Right lobe of liver (tissue), 6 donors: ENCODE measurements at regions not wholly inside any gene's neighbourhood (a gene's known extent, or its start where the extent isn't known, plus 50 kb on each side); places are given as distances from the start of the nearest gene placed in this dataset.
"Not testable (repeated sequence)": the region's sequence is repeated elsewhere in the genome, so short reads cannot be mapped to it uniquely, and the experiment has no call there.

Source experiments
- ATAC-seq, 4 donors: fragments of 200-7000 bp; cut with Tn5 transposase; one replicate each; pipeline ENCODE4 v1.9.1; 2020; ENCODE audit warnings: mild to moderate bottlenecking in 4 of 4, moderate library complexity in 4 of 4
- DNase-seq, 3 donors: peaks; one replicate each; pipeline ENCODE4 v3.0.0-alpha.2; 2020
- H3K27ac ChIP-seq, 3 donors: fragments of 200-600 bp; one replicate each; pipeline ENCODE4 v1.8.0; 2022
- H3K27me3 ChIP-seq, 2 donors: fragments of 200-600 bp; one replicate each; pipeline ENCODE4 v1.8.0; 2022
- H3K36me3 ChIP-seq, 4 donors: fragments of 200-600 bp; sonication (generic) in 1 of 4; one replicate each; pipeline versions ENCODE4 v1.5.1 to v1.8.0; 2017 to 2022; ENCODE audit warnings: control low read depth in 1 of 4
- H3K4me1 ChIP-seq, 4 donors: fragments of 200-600 bp; sonication (generic) in 1 of 4; one replicate each; pipeline versions ENCODE4 v1.5.1 to v1.8.0; 2017 to 2022; ENCODE audit warnings: control low read depth in 1 of 4
- H3K4me3 ChIP-seq, 3 donors: fragments of 200-600 bp; one replicate each; pipeline ENCODE4 v1.8.0; 2022
- H3K9me3 ChIP-seq, 4 donors: fragments of 200-600 bp; sonication (generic) in 1 of 4; one replicate each; pipeline versions ENCODE4 v1.5.1 to v1.8.0; 2017 to 2022; ENCODE audit warnings: control low read depth in 1 of 4
- POLR2A ChIP-seq: fragments of 450-650 bp; IDR thresholded peaks from one replicate; pipeline ENCODE4 v1.6.1; 2017; ENCODE audit warnings: antibody characterized with exemption, mild to moderate bottlenecking
- WGBS: methylation state at CpG from one replicate; pipeline ENCODE4 v1.1.6; 2018; ENCODE audit warnings: low coverage, low lambda C conversion rate; ENCODE audit not compliant: insufficient coverage; ENCODE audit errors: missing lambda C conversion rate; 5-methylcytosine and 5-hydroxymethylcytosine counted together
- intact Hi-C, 2 donors: fragments of 100-400 bp; cut with DNase I; formaldehyde crosslinking; loops; one replicate each; pipeline versions ENCODE4 v1.11.2 to v1.14.1; 2022
- TF ChIP-seq, protein P1 (sequence below), 4 donors: fragments of 200-600 bp in 3 of 4; fragments of 450-650 bp in 1 of 4; IDR thresholded peaks; one replicate each; pipeline versions ENCODE4 v1.5.1 to v1.8.0; 2016 to 2022; ENCODE audit warnings: antibody characterized with exemption in 4 of 4, mild to moderate bottlenecking in 2 of 4
- donor health status: DM: no; HTN: yes; CAD: no.
- donor health status: DM: no; HTN: no; CAD: no.
- donor health status: DM: no; HTN: no; CAD: no.
- donor health status: DM: no; HTN: yes; CAD: no.
- donor health status: DM: no; HTN: yes; CAD: no.

DNA sequence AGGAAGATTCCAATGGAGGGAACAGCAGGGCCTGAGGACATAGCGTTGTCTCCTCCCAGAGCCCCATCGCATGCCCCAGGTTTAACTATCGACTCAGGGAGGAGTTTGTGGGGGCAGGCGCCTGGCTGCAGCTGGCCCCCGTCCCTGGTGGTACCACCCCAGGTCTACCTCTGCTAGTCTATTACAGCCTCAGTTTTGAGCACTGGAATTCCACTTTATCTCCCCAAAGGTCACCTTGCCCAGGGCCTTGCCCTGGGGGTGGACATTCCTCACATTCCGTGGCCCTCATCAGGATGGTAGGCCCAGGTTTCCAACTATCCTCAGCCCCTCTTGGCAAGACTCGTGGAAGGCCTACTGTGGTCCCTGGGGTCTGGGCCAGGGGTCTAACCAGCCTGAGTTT, 65.4 kb upstream of the SSBP3 start:
- no peaks in the 10 kb centered on the region for H3K27me3 ChIP-seq
- 78% methylated on average over 6 of the region's 7 CpGs for WGBS
- no peak for TF ChIP-seq POLR2A
- TF ChIP-seq, protein P1, sequence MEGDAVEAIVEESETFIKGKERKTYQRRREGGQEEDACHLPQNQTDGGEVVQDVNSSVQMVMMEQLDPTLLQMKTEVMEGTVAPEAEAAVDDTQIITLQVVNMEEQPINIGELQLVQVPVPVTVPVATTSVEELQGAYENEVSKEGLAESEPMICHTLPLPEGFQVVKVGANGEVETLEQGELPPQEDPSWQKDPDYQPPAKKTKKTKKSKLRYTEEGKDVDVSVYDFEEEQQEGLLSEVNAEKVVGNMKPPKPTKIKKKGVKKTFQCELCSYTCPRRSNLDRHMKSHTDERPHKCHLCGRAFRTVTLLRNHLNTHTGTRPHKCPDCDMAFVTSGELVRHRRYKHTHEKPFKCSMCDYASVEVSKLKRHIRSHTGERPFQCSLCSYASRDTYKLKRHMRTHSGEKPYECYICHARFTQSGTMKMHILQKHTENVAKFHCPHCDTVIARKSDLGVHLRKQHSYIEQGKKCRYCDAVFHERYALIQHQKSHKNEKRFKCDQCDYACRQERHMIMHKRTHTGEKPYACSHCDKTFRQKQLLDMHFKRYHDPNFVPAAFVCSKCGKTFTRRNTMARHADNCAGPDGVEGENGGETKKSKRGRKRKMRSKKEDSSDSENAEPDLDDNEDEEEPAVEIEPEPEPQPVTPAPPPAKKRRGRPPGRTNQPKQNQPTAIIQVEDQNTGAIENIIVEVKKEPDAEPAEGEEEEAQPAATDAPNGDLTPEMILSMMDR (IDR thresholded peaks at IDR 0.05): no peak
- intact Hi-C loops: no loop called here
- H3K9me3 ChIP-seq: no peaks in the 10 kb centered on the region
- peaks cover 0 to 9% (median 0%) of the 10 kb centered on the region in 4 donors for H3K4me1 ChIP-seq
- ATAC-seq: no peak
- H3K4me3 ChIP-seq: no peak overlapping the region
- DNase-seq: no peak
- no peak overlapping the region for H3K27ac ChIP-seq
- H3K36me3 ChIP-seq: no peaks in the 10 kb centered on the region

DNA sequence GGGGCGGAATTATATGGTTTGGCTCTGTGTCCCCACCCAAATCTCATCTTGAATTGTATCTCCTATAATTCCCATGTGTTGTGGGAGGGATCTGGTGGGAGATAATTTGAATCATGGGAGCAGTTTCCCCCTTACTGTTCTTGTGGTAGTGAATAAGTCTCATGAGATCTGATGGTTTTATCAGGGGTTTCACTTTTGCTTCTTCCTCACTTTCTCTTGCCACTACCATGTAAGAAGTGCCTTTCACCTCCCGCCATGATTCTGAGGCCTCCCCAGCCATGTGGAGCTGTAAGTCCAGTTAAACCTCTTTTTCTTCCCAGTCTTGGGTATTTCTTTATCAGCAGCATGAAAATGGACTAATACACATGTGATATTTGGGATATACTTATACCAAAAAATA, 63.2 kb upstream of the SSBP3 start:
- H3K4me1 ChIP-seq, H3K9me3 ChIP-seq, H3K4me3 ChIP-seq, intact Hi-C loops, H3K36me3 ChIP-seq, DNase-seq, H3K27ac ChIP-seq, ATAC-seq, H3K27me3 ChIP-seq: not testable (repeated sequence)
- WGBS: 78% methylated on average over 2 of the region's 2 CpGs

DNA sequence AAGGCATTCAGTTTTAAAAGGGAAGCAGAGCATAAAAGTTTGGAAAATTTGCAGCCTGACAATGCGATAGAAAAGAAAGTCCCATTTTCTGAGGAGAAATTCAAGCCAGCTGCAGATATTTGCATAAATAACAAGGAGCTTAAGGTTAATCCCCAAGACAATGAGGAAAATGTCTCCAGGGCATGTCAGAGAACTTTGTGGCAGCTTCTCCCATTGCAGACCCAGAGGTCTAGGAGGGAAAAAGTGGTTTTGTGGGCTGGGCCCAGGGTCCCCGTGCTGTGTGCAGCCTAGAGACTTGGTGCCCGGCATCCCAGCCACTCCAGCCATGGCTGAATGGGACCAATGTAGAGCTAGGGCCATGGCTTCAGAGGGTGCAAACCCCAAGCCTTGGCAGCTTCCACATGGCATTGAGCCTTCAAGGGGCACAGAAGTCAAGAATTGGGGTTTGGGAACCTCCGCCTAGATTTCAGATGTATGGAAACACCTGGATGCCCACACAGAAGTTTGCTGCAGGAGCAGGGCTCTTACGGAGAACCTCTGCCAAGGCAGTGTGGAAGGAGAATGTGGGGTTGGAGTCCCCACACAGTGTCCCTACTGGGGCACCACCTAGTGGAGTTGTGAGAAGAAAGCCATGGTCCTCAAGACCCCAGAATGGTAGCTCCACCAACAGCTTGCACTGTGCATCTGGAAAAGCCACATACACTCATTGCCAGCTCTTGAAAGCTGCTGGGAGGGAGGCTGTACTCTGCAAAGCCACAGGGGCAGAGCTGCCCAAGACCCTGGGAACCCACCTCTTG, 62.3 kb upstream of the SSBP3 start:
- H3K36me3 ChIP-seq, H3K9me3 ChIP-seq, H3K4me1 ChIP-seq, intact Hi-C loops, DNase-seq, ATAC-seq, H3K4me3 ChIP-seq, H3K27ac ChIP-seq, H3K27me3 ChIP-seq: not testable (repeated sequence)
- 80% methylated on average over 2 of the region's 5 CpGs for WGBS
- TF ChIP-seq, protein P1 (IDR thresholded peaks at IDR 0.05): peak in 1 of 4 donors; percentile 14

DNA sequence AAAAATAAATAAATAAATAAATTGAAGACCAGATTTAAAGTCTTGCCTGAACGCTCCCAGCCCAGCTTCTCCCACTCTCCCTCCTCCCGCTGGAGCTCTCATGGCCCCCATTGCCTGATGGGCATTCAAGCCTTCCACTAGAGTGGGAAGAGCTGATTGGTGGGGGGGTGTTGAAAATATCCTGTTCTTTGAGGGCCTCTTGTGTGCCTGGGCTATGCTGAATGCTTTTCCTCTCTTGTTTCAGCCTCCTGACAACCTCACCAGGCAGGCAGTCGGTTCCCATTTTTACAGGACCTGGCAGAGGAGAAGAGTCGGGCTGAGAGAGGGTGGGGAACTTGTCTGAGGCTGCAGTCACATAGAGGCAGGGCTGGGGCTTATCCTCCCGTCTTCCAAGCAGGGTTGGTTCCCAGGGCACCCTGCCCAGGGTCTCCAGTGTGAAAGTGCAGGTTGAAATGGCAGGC, 59.2 kb upstream of the SSBP3 start:
- peaks cover 0 to 3% (median 0%) of the 10 kb centered on the region in 4 donors for H3K4me1 ChIP-seq
- H3K27me3 ChIP-seq: no peaks in the 10 kb centered on the region
- no peaks in the 10 kb centered on the region for H3K9me3 ChIP-seq
- H3K4me3 ChIP-seq: no peak overlapping the region
- 47% methylated on average over 2 of the region's 5 CpGs for WGBS
- no peak overlapping the region for H3K27ac ChIP-seq
- DNase-seq (no peak), ATAC-seq (peak; percentile 12 to 40 (median 18))
- TF ChIP-seq POLR2A: no peak
- TF ChIP-seq, protein P1 (IDR thresholded peaks at IDR 0.05): no peak
- no peaks in the 10 kb centered on the region for H3K36me3 ChIP-seq
- intact Hi-C loops: no loop called here

DNA sequence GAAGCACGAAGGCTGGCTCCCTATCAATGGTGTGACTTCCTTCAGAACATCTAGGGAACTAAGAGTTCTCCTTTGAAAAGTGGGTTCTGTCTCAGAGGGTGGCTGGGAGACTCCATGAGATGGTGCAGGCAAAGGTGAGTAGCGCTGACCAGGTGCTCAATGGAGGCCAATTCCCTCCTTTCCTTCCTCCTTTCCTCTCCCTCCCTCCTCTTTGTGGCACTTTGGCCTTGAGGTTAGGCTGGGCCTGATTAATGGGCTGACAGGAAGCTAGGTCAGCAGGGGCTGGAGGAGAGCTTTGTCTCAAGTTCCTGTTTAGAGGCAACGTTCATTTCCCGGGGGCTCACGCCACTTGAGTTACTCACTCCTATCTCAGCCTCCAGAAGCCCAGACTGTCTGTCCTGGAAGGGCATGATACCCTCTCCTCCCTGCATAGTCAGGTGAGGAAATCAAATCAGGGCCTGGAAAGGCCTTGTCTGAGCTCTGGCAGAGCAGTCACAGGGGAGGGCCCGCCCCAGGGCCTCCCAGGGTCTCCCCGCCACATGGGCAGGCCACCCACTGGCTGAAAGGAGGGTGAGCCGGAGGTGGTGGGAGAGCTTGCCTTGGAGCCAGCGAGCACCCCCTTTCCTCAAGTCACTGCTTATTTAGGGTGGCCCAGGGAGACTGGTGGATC, 58.4 kb upstream of the SSBP3 start:
- no peak for TF ChIP-seq POLR2A
- TF ChIP-seq, protein P1 (IDR thresholded peaks at IDR 0.05): no peak
- intact Hi-C loops: no loop called here
- Histone ChIP-seq H3K36me3 (no peaks in the 10 kb centered on the region), H3K9me3 (no peaks in the 10 kb centered on the region), H3K27ac (no peak overlapping the region), H3K4me3 (no peak overlapping the region), H3K4me1 (peaks cover 0 to 3% (median 0%) of the 10 kb centered on the region in 4 donors), H3K27me3 (no peaks in the 10 kb centered on the region)
- ATAC-seq: peak; percentile 49 to 68 (median 64)
- no peak for DNase-seq
- WGBS: 62% methylated on average over 4 of the region's 9 CpGs
